ENCODE measurements at regions not wholly inside any gene's neighbourhood (a gene's known extent, or its start where the extent isn't known, plus 50 kb on each side); places are given as distances from the start of the nearest gene placed in this dataset.
A peak's percentile ranks its signal among the peaks of the same experiment; 100 is the strongest.

GRCh38 chr5:5634817-5635216 lies 212.3 kb downstream of the ICE1 start:
- DNase-seq (ENCODE audit: low read depth) = no peak

- no peak for DNase-seq (ENCODE audit: low read depth)
Observed at GRCh38 chr5:5633579-5633978, 211.1 kb downstream of the ICE1 start.

- no peak for DNase-seq (ENCODE audit: low read depth)
Observed at GRCh38 chr5:5632678-5633077, 210.2 kb downstream of the ICE1 start.

GRCh38 chr5:5629607-5629978 lies 207.1 kb downstream of the ICE1 start:
- DNase-seq (ENCODE audit: low read depth) = peak; percentile 9

GRCh38 chr5:5628866-5629606 lies 206.6 kb downstream of the ICE1 start:
- no peak for DNase-seq (ENCODE audit: low read depth)

- DNase-seq (ENCODE audit: low read depth) = no peak
Observed at GRCh38 chr5:5626412-5626811, 203.9 kb downstream of the ICE1 start.

- DNase-seq (ENCODE audit: low read depth) = no peak
Observed at GRCh38 chr5:5625491-5625890, 203.0 kb downstream of the ICE1 start.

- no peak for DNase-seq (ENCODE audit: low read depth)
Observed at GRCh38 chr5:5623397-5623796, 200.9 kb downstream of the ICE1 start.

- no peak for DNase-seq (ENCODE audit: low read depth)
Observed at GRCh38 chr5:5622806-5623205, 200.3 kb downstream of the ICE1 start.

GRCh38 chr5:5619546-5619945 lies 197.1 kb downstream of the ICE1 start:
- no peak for DNase-seq (ENCODE audit: low read depth)

GRCh38 chr5:5617024-5617423 lies 194.5 kb downstream of the ICE1 start:
- no peak for DNase-seq (ENCODE audit: low read depth)

GRCh38 chr5:5616247-5616895 lies 193.9 kb downstream of the ICE1 start:
- no peak for DNase-seq (ENCODE audit: low read depth)

GRCh38 chr5:5615569-5615968 lies 193.1 kb downstream of the ICE1 start:
- no peak for DNase-seq (ENCODE audit: low read depth)

- DNase-seq (ENCODE audit: low read depth) = no peak
Observed at GRCh38 chr5:5613261-5613990, 190.9 kb downstream of the ICE1 start.

GRCh38 chr5:5612096-5612495 lies 189.6 kb downstream of the ICE1 start:
- no peak for DNase-seq (ENCODE audit: low read depth)

GRCh38 chr5:5609935-5610334 lies 187.5 kb downstream of the ICE1 start:
- no peak for DNase-seq (ENCODE audit: low read depth)

- DNase-seq (ENCODE audit: low read depth) = no peak
Observed at GRCh38 chr5:5605170-5605764, 182.8 kb downstream of the ICE1 start.

- DNase-seq (ENCODE audit: low read depth) = no peak
Observed at GRCh38 chr5:5602554-5602953, 180.1 kb downstream of the ICE1 start.

- DNase-seq (ENCODE audit: low read depth) = no peak
Observed at GRCh38 chr5:5598547-5599113, 176.2 kb downstream of the ICE1 start.

- DNase-seq (ENCODE audit: low read depth) = no peak
Observed at GRCh38 chr5:5593391-5593790, 170.9 kb downstream of the ICE1 start.

- DNase-seq (ENCODE audit: low read depth) = no peak
Observed at GRCh38 chr5:5592541-5592940, 170.1 kb downstream of the ICE1 start.

- no peak for DNase-seq (ENCODE audit: low read depth)
Observed at GRCh38 chr5:5591567-5591966, 169.1 kb downstream of the ICE1 start.

GRCh38 chr5:5589857-5590256 lies 167.4 kb downstream of the ICE1 start:
- no peak for DNase-seq (ENCODE audit: low read depth)
